ENCODE measurements at regions not wholly inside any gene's neighbourhood (a gene's known extent, or its start where the extent isn't known, plus 50 kb on each side); places are given as distances from the start of the nearest gene placed in this dataset.

GRCh38 chr5:86814315-86814714, 196.6 kb downstream of the COX7C start:
- Histone ChIP-seq H3K27ac (ENCODE audit: low read depth, low read length, poor library complexity, severe bottlenecking) (no peak overlapping the region), H3K9me3 (ENCODE audit: low read length) (no peaks in the 10 kb centered on the region), H3K9me2 (ENCODE audit: low read depth, low read length) (no peaks in the 10 kb centered on the region), H3K4me1 (ENCODE audit: insufficient read depth, low read length, severe bottlenecking) (no peaks in the 10 kb centered on the region), H3K4me2 (ENCODE audit: low read length) (no peak overlapping the region), H3K79me2 (ENCODE audit: insufficient read depth, low read length) (no peaks in the 10 kb centered on the region), H3K27me3 (ENCODE audit: insufficient read depth, low read length) (no peaks in the 10 kb centered on the region), H3K9ac (ENCODE audit: low read length) (no peak overlapping the region), H4K20me1 (ENCODE audit: insufficient read depth, low read length) (no peaks in the 10 kb centered on the region), H3K36me3 (ENCODE audit: insufficient read depth, low read length) (no peaks in the 10 kb centered on the region), H3K4me3 (ENCODE audit: low read depth, low read length, poor library complexity, severe bottlenecking) (no peak overlapping the region), H3F3A (ENCODE audit: insufficient read depth, low read length) (no peaks in the 10 kb centered on the region), H2AFZ (ENCODE audit: low read length) (no peak overlapping the region)
- no peak for TF ChIP-seq CTCF (IDR thresholded peaks at IDR 0.05; ENCODE audit: low read length)
- no peak for TF ChIP-seq EZH2 (IDR thresholded peaks at IDR 0.05; ENCODE audit: borderline replicate concordance, low read length)

- Histone ChIP-seq H3K9me2 (ENCODE audit: low read depth, low read length) (no peaks in the 10 kb centered on the region), H3K27ac (ENCODE audit: low read depth, low read length, poor library complexity, severe bottlenecking) (no peak overlapping the region), H3K4me3 (ENCODE audit: low read depth, low read length, poor library complexity, severe bottlenecking) (no peak overlapping the region), H2AFZ (ENCODE audit: low read length) (no peak overlapping the region), H3K27me3 (ENCODE audit: insufficient read depth, low read length) (no peaks in the 10 kb centered on the region), H4K20me1 (ENCODE audit: insufficient read depth, low read length) (no peaks in the 10 kb centered on the region), H3K79me2 (ENCODE audit: insufficient read depth, low read length) (no peaks in the 10 kb centered on the region), H3F3A (ENCODE audit: insufficient read depth, low read length) (no peaks in the 10 kb centered on the region), H3K9ac (ENCODE audit: low read length) (no peak overlapping the region), H3K4me2 (ENCODE audit: low read length) (no peak overlapping the region), H3K4me1 (ENCODE audit: insufficient read depth, low read length, severe bottlenecking) (no peaks in the 10 kb centered on the region), H3K36me3 (ENCODE audit: insufficient read depth, low read length) (no peaks in the 10 kb centered on the region), H3K9me3 (ENCODE audit: low read length) (no peaks in the 10 kb centered on the region)
- TF ChIP-seq CTCF (IDR thresholded peaks at IDR 0.05; ENCODE audit: low read length) (no peak), EZH2 (IDR thresholded peaks at IDR 0.05; ENCODE audit: borderline replicate concordance, low read length) (no peak)
Measured at GRCh38 chr5:86814907-86815306, 197.2 kb downstream of the COX7C start.

GRCh38 chr5:86824637-86825036, 206.9 kb downstream of the COX7C start:
- no peaks in the 10 kb centered on the region for H3K27me3 ChIP-seq (ENCODE audit: insufficient read depth, low read length)
- H3K79me2 ChIP-seq (ENCODE audit: insufficient read depth, low read length), result no peaks in the 10 kb centered on the region
- H3K36me3 ChIP-seq (ENCODE audit: insufficient read depth, low read length), result no peaks in the 10 kb centered on the region
- H3K4me2 ChIP-seq (ENCODE audit: low read length), result no peak overlapping the region
- H3K4me3 ChIP-seq (ENCODE audit: low read depth, low read length, poor library complexity, severe bottlenecking), result no peak overlapping the region
- no peaks in the 10 kb centered on the region for H3F3A ChIP-seq (ENCODE audit: insufficient read depth, low read length)
- H3K27ac ChIP-seq (ENCODE audit: low read depth, low read length, poor library complexity, severe bottlenecking), result no peak overlapping the region
- TF ChIP-seq EZH2 (IDR thresholded peaks at IDR 0.05; ENCODE audit: borderline replicate concordance, low read length) (no peak), CTCF (IDR thresholded peaks at IDR 0.05; ENCODE audit: low read length) (no peak)
- H3K4me1 ChIP-seq (ENCODE audit: insufficient read depth, low read length, severe bottlenecking), result no peaks in the 10 kb centered on the region
- no peaks in the 10 kb centered on the region for H4K20me1 ChIP-seq (ENCODE audit: insufficient read depth, low read length)
- no peak overlapping the region for H2AFZ ChIP-seq (ENCODE audit: low read length)
- H3K9ac ChIP-seq (ENCODE audit: low read length), result no peak overlapping the region
- no peaks in the 10 kb centered on the region for H3K9me2 ChIP-seq (ENCODE audit: low read depth, low read length)
- no peaks in the 10 kb centered on the region for H3K9me3 ChIP-seq (ENCODE audit: low read length)
